ENCODE measurements at regions not wholly inside any gene's neighbourhood (a gene's known extent, or its start where the extent isn't known, plus 50 kb on each side); places are given as distances from the start of the nearest gene placed in this dataset.

DNA sequence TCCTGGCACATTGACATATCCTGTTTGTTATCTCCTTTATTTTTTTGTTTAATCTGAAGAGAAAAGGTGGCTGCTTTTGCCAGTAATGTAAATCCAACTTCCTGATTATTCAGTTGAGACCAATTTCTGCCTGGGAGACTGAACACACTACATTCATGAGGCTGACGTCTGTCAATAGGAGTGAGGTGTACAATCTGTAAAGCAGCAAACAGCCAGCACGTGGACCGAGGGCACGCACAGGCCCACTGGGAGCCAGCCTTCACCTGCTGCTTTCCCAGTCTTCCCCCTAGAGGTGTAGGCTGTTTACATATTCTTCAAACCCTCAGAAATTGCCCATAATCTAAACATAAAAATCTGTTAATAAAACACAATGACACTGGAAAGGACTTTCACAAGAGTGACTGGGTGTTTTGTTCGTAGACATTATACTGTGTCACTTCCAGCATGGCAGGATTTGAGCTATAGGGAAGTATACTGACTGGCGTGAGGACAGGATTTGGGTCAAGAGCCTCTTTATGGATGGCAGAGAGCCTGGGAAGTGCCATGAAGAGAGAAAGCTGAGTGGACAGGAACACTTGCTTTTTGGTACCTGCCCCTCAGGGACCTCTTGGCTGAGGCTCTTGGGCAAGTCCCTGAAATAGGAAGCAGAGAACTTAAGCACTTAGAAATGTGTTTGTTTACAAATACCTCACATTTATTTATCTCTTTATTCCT is 552.9 kb upstream of the CAMK1G start:
- Mint-ChIP-seq H3K27me3 (ENCODE audit: insufficient read depth) (peaks cover 11% of the 10 kb centered on the region; the same call in 1 of the 2 replicates), H3K36me3 (ENCODE audit: low read depth) (0 out of 2 replicates have a peak, but pooled peaks cover 5% of the 10 kb centered on the region), H3K4me3 (no peak overlapping the region), H3K27ac (no peak overlapping the region), H3K4me1 (ENCODE audit: low read depth) (no peaks in the 10 kb centered on the region), H3K9me3 (peaks cover 20% of the 10 kb centered on the region)
- TF ChIP-seq CTCF (IDR thresholded peaks at IDR 0.05) = no peak
- DNase-seq = no peak

GRCh38 chr1:209037064-209037463 is 546.5 kb upstream of the CAMK1G start:
- no peak for DNase-seq
- peaks cover 21% of the 10 kb centered on the region; the same call in 1 of the 2 replicates for H3K4me1 Mint-ChIP-seq (ENCODE audit: low read depth)
- 0 out of 2 replicates have a peak, but pooled peaks cover 5% of the 10 kb centered on the region for H3K36me3 Mint-ChIP-seq (ENCODE audit: low read depth)
- TF ChIP-seq CTCF (IDR thresholded peaks at IDR 0.05) = no peak
- H3K4me3 Mint-ChIP-seq = no peak overlapping the region
- no peak overlapping the region for H3K27ac Mint-ChIP-seq
- H3K27me3 Mint-ChIP-seq (ENCODE audit: insufficient read depth) = peaks cover 9% of the 10 kb centered on the region
- H3K9me3 Mint-ChIP-seq = peaks cover 10% of the 10 kb centered on the region

GRCh38 chr1:209038316-209038715 is 545.2 kb upstream of the CAMK1G start:
- DNase-seq = no peak
- Mint-ChIP-seq H3K36me3 (ENCODE audit: low read depth) (no peaks in the 10 kb centered on the region), H3K4me3 (no peak overlapping the region; the same call in 1 of the 2 replicates), H3K27ac (no peak overlapping the region; the same call in 1 of the 2 replicates), H3K27me3 (ENCODE audit: insufficient read depth) (peaks cover 5% of the 10 kb centered on the region), H3K4me1 (ENCODE audit: low read depth) (peaks cover 21% of the 10 kb centered on the region; the same call in 1 of the 2 replicates), H3K9me3 (peaks cover 4% of the 10 kb centered on the region; the same call in 1 of the 2 replicates)
- no peak for TF ChIP-seq CTCF (IDR thresholded peaks at IDR 0.05)

GRCh38 chr1:209038735-209039134 is 544.8 kb upstream of the CAMK1G start:
- Mint-ChIP-seq H3K4me1 (ENCODE audit: low read depth) (peaks cover 21% of the 10 kb centered on the region; the same call in 1 of the 2 replicates), H3K9me3 (peaks cover under 1% of the 10 kb centered on the region; the same call in 1 of the 2 replicates), H3K27ac (no peak overlapping the region), H3K27me3 (ENCODE audit: insufficient read depth) (peaks cover 1% of the 10 kb centered on the region; the same call in 1 of the 2 replicates), H3K4me3 (no peak overlapping the region), H3K36me3 (ENCODE audit: low read depth) (no peaks in the 10 kb centered on the region)
- no peak for DNase-seq
- TF ChIP-seq CTCF (IDR thresholded peaks at IDR 0.05) = no peak

DNA sequence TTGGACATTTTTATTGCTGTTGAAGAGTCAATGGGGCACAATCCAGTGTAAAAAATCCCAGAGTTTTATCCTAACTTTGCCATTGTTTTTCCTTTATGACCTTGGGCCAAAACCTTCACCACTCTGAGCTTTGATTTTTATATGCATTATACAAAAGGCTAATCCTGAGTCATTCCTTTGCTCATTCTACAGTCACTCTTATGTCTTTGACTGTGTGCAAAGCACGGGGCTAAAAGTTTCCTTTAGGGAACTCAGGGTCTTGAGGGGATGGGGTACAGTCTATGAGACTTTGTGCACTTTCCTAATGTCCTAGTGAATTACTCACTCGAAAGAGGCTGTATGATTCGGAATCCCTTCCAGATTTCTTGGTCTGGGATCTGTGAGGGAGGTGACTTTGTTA is 543.2 kb upstream of the CAMK1G start:
- Mint-ChIP-seq H3K4me1 (ENCODE audit: low read depth) (peaks cover 26% of the 10 kb centered on the region; the same call in 1 of the 2 replicates), H3K9me3 (no peaks in the 10 kb centered on the region; the same call in 1 of the 2 replicates)
- DNase-seq = no peak

More for the DNA sequence above, 543.2 kb upstream of the CAMK1G start:
- no peak overlapping the region for H3K27ac Mint-ChIP-seq
- peaks cover 1% of the 10 kb centered on the region; the same call in 1 of the 2 replicates for H3K27me3 Mint-ChIP-seq (ENCODE audit: insufficient read depth)
- no peaks in the 10 kb centered on the region for H3K36me3 Mint-ChIP-seq (ENCODE audit: low read depth)
- H3K4me3 Mint-ChIP-seq = no peak overlapping the region
- no peak for TF ChIP-seq CTCF (IDR thresholded peaks at IDR 0.05)

Data from HFFc6 (cell line).